HG03558 (cell line): ENCODE measurements at regions not wholly inside any gene's neighbourhood (a gene's known extent, or its start where the extent isn't known, plus 50 kb on each side); places are given as distances from the start of the nearest gene placed in this dataset.
"Not testable (repeated sequence)": the region's sequence is repeated elsewhere in the genome, so short reads cannot be mapped to it uniquely, and the experiment has no call there.

ENCODE experiments used
- ATAC-seq: cut with Tn5 transposase; IDR thresholded peaks from one replicate; pipeline ENCODE4 v1.9.1; 2021; ENCODE audit warnings: moderate number of reproducible peaks; ENCODE audit not compliant: unreplicated experiment; ENCODE audit errors: extremely low read depth

GRCh38 chr3:20321391-20322047 is 135.5 kb upstream of the SGO1 start:
- no peak for ATAC-seq

GRCh38 chr3:20320489-20320888 is 134.5 kb upstream of the SGO1 start:
- no peak for ATAC-seq

- no peak for ATAC-seq
These were observed 133.5 kb upstream of the SGO1 start for GRCh38 chr3:20319551-20319950.

GRCh38 chr3:20317616-20318015 is 131.6 kb upstream of the SGO1 start:
- no peak for ATAC-seq

- no peak for ATAC-seq
These were observed 130.2 kb upstream of the SGO1 start for GRCh38 chr3:20316238-20316637.

- ATAC-seq: no peak
These were observed 124.6 kb upstream of the SGO1 start for GRCh38 chr3:20310629-20311028.

GRCh38 chr3:20307383-20307782 is 121.4 kb upstream of the SGO1 start:
- no peak for ATAC-seq

- ATAC-seq: no peak
These were observed 119.6 kb upstream of the SGO1 start for GRCh38 chr3:20305647-20306046.

- no peak for ATAC-seq
These were observed 116.8 kb upstream of the SGO1 start for GRCh38 chr3:20302766-20303165.

- no peak for ATAC-seq
These were observed 102.0 kb upstream of the SGO1 start for GRCh38 chr3:20288050-20288449.

GRCh38 chr3:20280257-20280656 is 94.3 kb upstream of the SGO1 start:
- no peak for ATAC-seq

GRCh38 chr3:20265977-20266376 is 80.0 kb upstream of the SGO1 start:
- not testable (repeated sequence) for ATAC-seq

- ATAC-seq: no peak
These were observed 79.0 kb upstream of the SGO1 start for GRCh38 chr3:20264900-20265567.

GRCh38 chr3:20258371-20258770 is 72.4 kb upstream of the SGO1 start:
- ATAC-seq: no peak

GRCh38 chr3:20256144-20256543 is 70.1 kb upstream of the SGO1 start:
- peak; percentile 89 for ATAC-seq

GRCh38 chr3:20254268-20255117 is 68.5 kb upstream of the SGO1 start:
- no peak for ATAC-seq

- no peak for ATAC-seq
These were observed 64.8 kb upstream of the SGO1 start for GRCh38 chr3:20250786-20251185.

GRCh38 chr3:20250314-20250713 is 64.3 kb upstream of the SGO1 start:
- no peak for ATAC-seq

GRCh38 chr3:20246662-20247061 is 60.7 kb upstream of the SGO1 start:
- peak; percentile 89 for ATAC-seq

GRCh38 chr3:20245781-20246180 is 59.8 kb upstream of the SGO1 start:
- no peak for ATAC-seq

GRCh38 chr3:20240154-20240883 is 54.3 kb upstream of the SGO1 start:
- no peak for ATAC-seq
